ENCODE measurements at regions not wholly inside any gene's neighbourhood (a gene's known extent, or its start where the extent isn't known, plus 50 kb on each side); places are given as distances from the start of the nearest gene placed in this dataset.

GRCh38 chr2:129167456-129167855 lies 812.0 kb upstream of the RAB6C start:
- Histone ChIP-seq H3K36me3 (ENCODE audit: control insufficient read depth, low read length) (no peaks in the 10 kb centered on the region), H3K4me3 (ENCODE audit: low read length) (no peak overlapping the region), H3K79me2 (ENCODE audit: control insufficient read depth, low read length) (no peaks in the 10 kb centered on the region), H3K4me1 (ENCODE audit: control insufficient read depth, low read length) (no peaks in the 10 kb centered on the region), H3F3A (ENCODE audit: control insufficient read depth, insufficient read depth) (no peaks in the 10 kb centered on the region), H4K20me1 (ENCODE audit: control insufficient read depth, insufficient read depth, low read depth, low read length) (no peaks in the 10 kb centered on the region), H3K27me3 (ENCODE audit: control insufficient read depth, low read length) (no peaks in the 10 kb centered on the region), H3K9me2 (replicated peaks; ENCODE audit: control insufficient read depth, low read length) (no peaks in the 10 kb centered on the region), H3K4me2 (ENCODE audit: low read length) (no peak overlapping the region), H3K27ac (ENCODE audit: low read depth, low read length) (no peak overlapping the region), H3K9me3 (ENCODE audit: control insufficient read depth, insufficient read depth, low read length) (no peaks in the 10 kb centered on the region)
- no peak for TF ChIP-seq EZH2phosphoT487 (IDR thresholded peaks at IDR 0.05; ENCODE audit: borderline replicate concordance, low read length)
- TF ChIP-seq, protein P1, sequence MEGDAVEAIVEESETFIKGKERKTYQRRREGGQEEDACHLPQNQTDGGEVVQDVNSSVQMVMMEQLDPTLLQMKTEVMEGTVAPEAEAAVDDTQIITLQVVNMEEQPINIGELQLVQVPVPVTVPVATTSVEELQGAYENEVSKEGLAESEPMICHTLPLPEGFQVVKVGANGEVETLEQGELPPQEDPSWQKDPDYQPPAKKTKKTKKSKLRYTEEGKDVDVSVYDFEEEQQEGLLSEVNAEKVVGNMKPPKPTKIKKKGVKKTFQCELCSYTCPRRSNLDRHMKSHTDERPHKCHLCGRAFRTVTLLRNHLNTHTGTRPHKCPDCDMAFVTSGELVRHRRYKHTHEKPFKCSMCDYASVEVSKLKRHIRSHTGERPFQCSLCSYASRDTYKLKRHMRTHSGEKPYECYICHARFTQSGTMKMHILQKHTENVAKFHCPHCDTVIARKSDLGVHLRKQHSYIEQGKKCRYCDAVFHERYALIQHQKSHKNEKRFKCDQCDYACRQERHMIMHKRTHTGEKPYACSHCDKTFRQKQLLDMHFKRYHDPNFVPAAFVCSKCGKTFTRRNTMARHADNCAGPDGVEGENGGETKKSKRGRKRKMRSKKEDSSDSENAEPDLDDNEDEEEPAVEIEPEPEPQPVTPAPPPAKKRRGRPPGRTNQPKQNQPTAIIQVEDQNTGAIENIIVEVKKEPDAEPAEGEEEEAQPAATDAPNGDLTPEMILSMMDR (IDR thresholded peaks at IDR 0.05; ENCODE audit: low read depth, low read length, poor library complexity, severe bottlenecking) = no peak

DNA sequence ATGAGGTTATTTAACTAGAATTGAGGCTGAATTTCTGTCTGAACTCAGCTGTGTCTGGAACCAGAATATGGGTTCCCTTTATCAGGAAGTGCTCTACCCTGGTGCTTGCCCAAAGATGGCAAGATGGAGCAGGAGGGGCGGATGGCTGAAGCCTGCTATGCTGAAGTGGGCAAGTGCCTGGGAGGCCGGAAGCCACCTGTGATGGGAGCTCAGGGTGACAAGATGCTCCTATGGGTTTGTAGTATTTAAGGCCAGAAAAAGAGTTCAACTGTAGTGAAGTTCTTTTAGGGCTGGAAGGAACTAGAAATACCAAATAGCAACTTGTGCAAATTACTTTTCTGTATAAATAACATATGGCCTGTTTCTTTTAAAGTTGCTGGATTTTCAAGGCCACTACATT lies 808.9 kb upstream of the RAB6C start:
- no peak overlapping the region for H3K4me2 ChIP-seq (ENCODE audit: low read length)
- H3K36me3 ChIP-seq (ENCODE audit: control insufficient read depth, low read length) = no peaks in the 10 kb centered on the region
- H3K27me3 ChIP-seq (ENCODE audit: control insufficient read depth, low read length) = no peaks in the 10 kb centered on the region
- H3K27ac ChIP-seq (ENCODE audit: low read depth, low read length) = no peak overlapping the region
- no peaks in the 10 kb centered on the region for H4K20me1 ChIP-seq (ENCODE audit: control insufficient read depth, insufficient read depth, low read depth, low read length)
- no peaks in the 10 kb centered on the region for H3K9me3 ChIP-seq (ENCODE audit: control insufficient read depth, insufficient read depth, low read length)
- TF ChIP-seq, protein P1 (IDR thresholded peaks at IDR 0.05; ENCODE audit: low read depth, low read length, poor library complexity, severe bottlenecking) = no peak
- TF ChIP-seq EZH2phosphoT487 (IDR thresholded peaks at IDR 0.05; ENCODE audit: borderline replicate concordance, low read length) = no peak
- no peaks in the 10 kb centered on the region for H3F3A ChIP-seq (ENCODE audit: control insufficient read depth, insufficient read depth)
- no peaks in the 10 kb centered on the region for H3K9me2 ChIP-seq (replicated peaks; ENCODE audit: control insufficient read depth, low read length)
- no peak overlapping the region for H3K4me3 ChIP-seq (ENCODE audit: low read length)
- no peaks in the 10 kb centered on the region for H3K4me1 ChIP-seq (ENCODE audit: control insufficient read depth, low read length)
- no peaks in the 10 kb centered on the region for H3K79me2 ChIP-seq (ENCODE audit: control insufficient read depth, low read length)

DNA sequence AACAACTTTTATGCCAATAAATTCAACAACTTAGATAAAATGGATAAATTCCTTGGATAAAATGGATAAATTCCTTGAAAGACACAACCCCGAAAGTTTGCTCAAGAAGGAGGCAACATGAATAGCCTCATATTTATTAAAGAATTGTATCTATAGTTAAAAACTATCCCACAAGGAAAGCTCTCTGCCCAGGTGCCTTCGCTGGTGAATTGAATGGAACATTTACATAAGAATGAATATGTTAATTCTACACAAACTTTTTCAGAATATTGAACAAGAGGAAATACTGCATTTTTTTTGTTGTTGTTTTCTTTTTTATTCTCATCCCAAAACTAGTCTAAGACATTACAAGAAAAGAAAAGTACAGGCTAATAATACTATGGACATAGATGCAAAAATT lies 805.3 kb upstream of the RAB6C start:
- Histone ChIP-seq H3K4me2 (ENCODE audit: low read length) (no peak overlapping the region), H4K20me1 (ENCODE audit: control insufficient read depth, insufficient read depth, low read depth, low read length) (no peaks in the 10 kb centered on the region), H3K9me2 (replicated peaks; ENCODE audit: control insufficient read depth, low read length) (no peaks in the 10 kb centered on the region), H3K36me3 (ENCODE audit: control insufficient read depth, low read length) (no peaks in the 10 kb centered on the region), H3F3A (ENCODE audit: control insufficient read depth, insufficient read depth) (no peaks in the 10 kb centered on the region), H3K79me2 (ENCODE audit: control insufficient read depth, low read length) (no peaks in the 10 kb centered on the region), H3K27ac (ENCODE audit: low read depth, low read length) (no peak overlapping the region), H3K4me3 (ENCODE audit: low read length) (no peak overlapping the region), H3K9me3 (ENCODE audit: control insufficient read depth, insufficient read depth, low read length) (no peaks in the 10 kb centered on the region), H3K27me3 (ENCODE audit: control insufficient read depth, low read length) (no peaks in the 10 kb centered on the region), H3K4me1 (ENCODE audit: control insufficient read depth, low read length) (no peaks in the 10 kb centered on the region)
- no peak for TF ChIP-seq EZH2phosphoT487 (IDR thresholded peaks at IDR 0.05; ENCODE audit: borderline replicate concordance, low read length)
- TF ChIP-seq, protein P1 (IDR thresholded peaks at IDR 0.05; ENCODE audit: low read depth, low read length, poor library complexity, severe bottlenecking) = no peak

GRCh38 chr2:129175051-129175450 lies 804.4 kb upstream of the RAB6C start:
- Histone ChIP-seq H3K4me1 (ENCODE audit: control insufficient read depth, low read length) (no peaks in the 10 kb centered on the region), H3K4me3 (ENCODE audit: low read length) (no peak overlapping the region), H3K27ac (ENCODE audit: low read depth, low read length) (no peak overlapping the region), H4K20me1 (ENCODE audit: control insufficient read depth, insufficient read depth, low read depth, low read length) (no peaks in the 10 kb centered on the region), H3K9me2 (replicated peaks; ENCODE audit: control insufficient read depth, low read length) (no peaks in the 10 kb centered on the region), H3K4me2 (ENCODE audit: low read length) (no peak overlapping the region), H3K79me2 (ENCODE audit: control insufficient read depth, low read length) (no peaks in the 10 kb centered on the region), H3K9me3 (ENCODE audit: control insufficient read depth, insufficient read depth, low read length) (no peaks in the 10 kb centered on the region), H3K36me3 (ENCODE audit: control insufficient read depth, low read length) (no peaks in the 10 kb centered on the region), H3K27me3 (ENCODE audit: control insufficient read depth, low read length) (no peaks in the 10 kb centered on the region), H3F3A (ENCODE audit: control insufficient read depth, insufficient read depth) (no peaks in the 10 kb centered on the region)
- no peak for TF ChIP-seq EZH2phosphoT487 (IDR thresholded peaks at IDR 0.05; ENCODE audit: borderline replicate concordance, low read length)
- TF ChIP-seq, protein P1 (IDR thresholded peaks at IDR 0.05; ENCODE audit: low read depth, low read length, poor library complexity, severe bottlenecking) = no peak

All from DOHH2 (cell line).